HTR-8/SVneo (cell line): ENCODE measurements at regions not wholly inside any gene's neighbourhood (a gene's known extent, or its start where the extent isn't known, plus 50 kb on each side); places are given as distances from the start of the nearest gene placed in this dataset.
A peak's percentile ranks its signal among the peaks of the same experiment; 100 is the strongest.

Source experiments
- DNase-seq: peaks from one replicate; pipeline ENCODE4 v3.0.0; 2011; ENCODE audit warnings: low spot score, mixed read lengths; ENCODE audit not compliant: insufficient read length
- FAIRE-seq: peaks from 2 replicates; lab custom pipeline; 2011; peaks lifted over from hg19 to GRCh38; lab: Jason Lieb, UNC

GRCh38 chr10:88023676-88024075, 160.3 kb downstream of the PTEN start:
- FAIRE-seq (no peak), DNase-seq (no peak)

GRCh38 chr10:88026031-88026430, 162.6 kb downstream of the PTEN start:
- FAIRE-seq (no peak), DNase-seq (no peak)

GRCh38 chr10:88027570-88027969, 164.1 kb downstream of the PTEN start:
- FAIRE-seq = no peak
- DNase-seq = no peak

- FAIRE-seq = no peak
- no peak for DNase-seq
Observed at GRCh38 chr10:88028072-88028471, 164.6 kb downstream of the PTEN start.

- FAIRE-seq = no peak
Observed at GRCh38 chr10:88028654-88029053, 165.2 kb downstream of the PTEN start.

GRCh38 chr10:88032566-88032965, 169.1 kb downstream of the PTEN start:
- FAIRE-seq = peak; percentile 44
- peak; percentile 37 for DNase-seq

More at GRCh38 chr10:88028654-88029053, 165.2 kb downstream of the PTEN start:
- DNase-seq = no peak

GRCh38 chr10:88033385-88033784, 170.0 kb downstream of the PTEN start:
- DNase-seq = no peak
- no peak for FAIRE-seq

GRCh38 chr10:88033793-88034192, 170.4 kb downstream of the PTEN start:
- FAIRE-seq = no peak

GRCh38 chr10:88036126-88036525, 172.7 kb downstream of the PTEN start:
- FAIRE-seq (no peak), DNase-seq (no peak)

More at GRCh38 chr10:88033793-88034192, 170.4 kb downstream of the PTEN start:
- DNase-seq = no peak

GRCh38 chr10:88037623-88038022, 174.2 kb downstream of the PTEN start:
- DNase-seq = no peak
- FAIRE-seq = no peak

GRCh38 chr10:88038268-88038667, 174.8 kb downstream of the PTEN start:
- no peak for FAIRE-seq

GRCh38 chr10:88039496-88040200, 176.2 kb downstream of the PTEN start:
- FAIRE-seq = no peak

More at GRCh38 chr10:88038268-88038667, 174.8 kb downstream of the PTEN start:
- no peak for DNase-seq

GRCh38 chr10:88041243-88042159, 178.1 kb downstream of the PTEN start:
- no peak for FAIRE-seq
- no peak for DNase-seq

More at GRCh38 chr10:88039496-88040200, 176.2 kb downstream of the PTEN start:
- no peak for DNase-seq

GRCh38 chr10:88042160-88043100, 179.0 kb downstream of the PTEN start:
- FAIRE-seq = no peak
- DNase-seq = peak; percentile 10

- FAIRE-seq = no peak
- no peak for DNase-seq
Observed at GRCh38 chr10:88045096-88045495, 181.7 kb downstream of the PTEN start.

GRCh38 chr10:88045656-88046415, 182.4 kb downstream of the PTEN start:
- DNase-seq = no peak
- no peak for FAIRE-seq

- no peak for DNase-seq
Observed at GRCh38 chr10:88047579-88047978, 184.2 kb downstream of the PTEN start.

GRCh38 chr10:88048312-88048711, 184.9 kb downstream of the PTEN start:
- no peak for DNase-seq
- FAIRE-seq = no peak

More at GRCh38 chr10:88047579-88047978, 184.2 kb downstream of the PTEN start:
- no peak for FAIRE-seq

- no peak for FAIRE-seq
Observed at GRCh38 chr10:88049204-88049603, 185.8 kb downstream of the PTEN start.

More at GRCh38 chr10:88049204-88049603, 185.8 kb downstream of the PTEN start:
- no peak for DNase-seq
